Loucy (cell line): ENCODE measurements at regions not wholly inside any gene's neighbourhood (a gene's known extent, or its start where the extent isn't known, plus 50 kb on each side); places are given as distances from the start of the nearest gene placed in this dataset.

Source experiments
- CTCF ChIP-seq: fragments of 200-600 bp; sonication (generic); conservative IDR thresholded peaks from 2 replicates; pipeline ENCODE4 v1.5.1; 2014; ENCODE audit warnings: mild to moderate bottlenecking, antibody characterized with exemption, low read length
- EZH2phosphoT487 ChIP-seq: fragments of 200-600 bp; IDR thresholded peaks from 2 replicates; pipeline ENCODE4 v1.6.1; 2018; ENCODE audit warnings: antibody characterized with exemption, mild to moderate bottlenecking, moderate library complexity, borderline replicate concordance

DNA sequence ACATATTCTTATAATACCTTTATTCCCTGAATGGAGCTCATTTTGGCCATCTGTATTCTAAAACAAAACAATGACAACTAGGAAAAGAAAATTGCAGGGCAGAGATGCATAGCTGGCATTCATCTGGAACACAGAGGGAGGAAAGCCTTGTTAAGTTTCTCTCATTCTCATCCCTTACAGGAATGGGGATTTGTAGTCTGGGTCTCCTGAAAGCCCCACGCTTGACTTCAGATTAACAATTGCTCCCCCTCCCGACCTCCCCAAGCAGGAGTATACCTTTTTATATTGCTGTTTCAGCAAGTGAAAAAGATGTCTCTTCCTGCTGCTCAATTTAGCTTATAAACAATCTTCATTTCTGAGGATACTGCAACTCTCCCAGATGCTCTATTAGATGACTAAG lies 812.1 kb downstream of the EFNA5 start:
- no peak for TF ChIP-seq CTCF
- TF ChIP-seq EZH2phosphoT487 = no peak
